ENCODE measurements at regions not wholly inside any gene's neighbourhood (a gene's known extent, or its start where the extent isn't known, plus 50 kb on each side); places are given as distances from the start of the nearest gene placed in this dataset.
"Not testable (repeated sequence)": the region's sequence is repeated elsewhere in the genome, so short reads cannot be mapped to it uniquely, and the experiment has no call there.

DNA sequence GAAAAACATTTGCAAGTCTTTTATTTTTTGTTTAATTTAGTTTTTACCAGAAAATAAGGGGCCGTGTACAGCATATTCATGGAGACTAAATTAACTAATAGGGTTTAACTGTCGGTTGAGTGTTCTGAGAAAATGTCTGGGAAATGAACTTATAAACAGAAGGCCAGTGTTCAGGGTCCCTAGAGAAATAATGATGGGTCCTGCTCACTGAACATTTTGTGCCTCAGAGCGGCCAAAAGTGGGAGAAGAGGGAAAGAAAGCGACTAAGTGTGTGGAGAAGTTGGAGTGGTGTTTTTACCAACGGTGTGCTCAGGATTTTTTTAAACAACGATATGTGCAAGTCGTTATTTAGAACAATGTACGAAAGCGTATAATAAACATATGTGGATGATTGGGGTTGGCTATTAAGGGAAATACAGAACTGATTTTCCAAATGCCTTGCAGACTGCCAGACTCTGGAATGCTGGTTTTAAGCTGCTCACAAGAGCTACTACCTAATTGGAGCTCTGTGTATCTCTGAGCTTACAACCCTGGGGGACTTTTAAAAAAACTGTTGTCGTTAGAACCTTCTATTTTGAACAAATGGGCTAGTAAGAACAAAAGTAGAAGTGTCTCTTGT is 166.7 kb downstream of the SLC38A4 start:
- no peak for DNase-seq (ENCODE audit: low spot score)
- peak overlapping the region; percentile 55 for H3K4me3 Mint-ChIP-seq (ENCODE audit: unreplicated experiment)
- H3K27ac Mint-ChIP-seq (ENCODE audit: unreplicated experiment) = peak overlapping the region; percentile 95

DNA sequence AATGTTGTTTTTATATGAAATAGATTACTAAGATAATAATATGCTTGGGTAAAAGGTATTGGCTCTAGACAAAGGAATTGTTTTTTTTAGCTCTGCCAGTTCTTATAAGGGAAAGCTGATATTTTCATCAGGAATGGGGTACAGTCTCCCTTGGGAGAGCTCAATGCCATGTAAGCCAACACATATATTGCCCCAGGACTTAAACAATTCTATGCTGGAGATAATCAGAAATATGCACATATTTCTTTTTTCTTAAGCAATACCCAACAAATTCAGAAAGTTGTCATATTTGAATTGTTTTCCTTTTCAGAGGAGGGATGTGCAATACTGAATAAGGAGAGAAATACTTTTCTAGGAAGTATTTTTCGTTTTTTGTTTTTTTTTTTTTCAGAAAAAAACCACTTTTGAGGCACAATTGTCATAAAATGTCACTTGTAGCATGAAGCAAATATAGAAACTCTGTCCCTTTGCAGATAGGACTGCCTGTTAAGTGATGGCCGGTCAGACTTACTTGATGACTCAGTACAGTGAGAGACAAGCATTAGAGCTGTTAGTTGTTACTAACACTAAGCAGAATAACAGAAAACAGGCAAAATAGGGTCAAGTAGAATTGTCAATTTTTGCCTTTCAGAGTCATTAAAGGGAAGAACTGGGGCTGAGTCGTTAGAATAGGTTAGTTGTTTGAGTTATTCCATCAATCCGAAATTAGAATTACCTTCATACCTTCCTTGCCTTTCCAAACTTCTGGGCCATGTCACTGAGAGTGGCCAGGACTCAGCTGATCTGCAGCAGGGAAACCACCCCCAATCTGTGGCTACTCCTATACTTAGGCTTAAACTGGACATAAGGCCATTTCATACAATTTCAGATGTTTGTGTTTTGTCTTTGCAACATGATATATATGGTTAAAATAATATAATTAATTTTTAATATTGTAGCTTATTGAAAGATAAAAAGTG is 168.1 kb downstream of the SLC38A4 start:
- H3K36me3 Mint-ChIP-seq (ENCODE audit: low read depth) = peaks cover 5% of the 10 kb centered on the region
- TF ChIP-seq, protein P1, sequence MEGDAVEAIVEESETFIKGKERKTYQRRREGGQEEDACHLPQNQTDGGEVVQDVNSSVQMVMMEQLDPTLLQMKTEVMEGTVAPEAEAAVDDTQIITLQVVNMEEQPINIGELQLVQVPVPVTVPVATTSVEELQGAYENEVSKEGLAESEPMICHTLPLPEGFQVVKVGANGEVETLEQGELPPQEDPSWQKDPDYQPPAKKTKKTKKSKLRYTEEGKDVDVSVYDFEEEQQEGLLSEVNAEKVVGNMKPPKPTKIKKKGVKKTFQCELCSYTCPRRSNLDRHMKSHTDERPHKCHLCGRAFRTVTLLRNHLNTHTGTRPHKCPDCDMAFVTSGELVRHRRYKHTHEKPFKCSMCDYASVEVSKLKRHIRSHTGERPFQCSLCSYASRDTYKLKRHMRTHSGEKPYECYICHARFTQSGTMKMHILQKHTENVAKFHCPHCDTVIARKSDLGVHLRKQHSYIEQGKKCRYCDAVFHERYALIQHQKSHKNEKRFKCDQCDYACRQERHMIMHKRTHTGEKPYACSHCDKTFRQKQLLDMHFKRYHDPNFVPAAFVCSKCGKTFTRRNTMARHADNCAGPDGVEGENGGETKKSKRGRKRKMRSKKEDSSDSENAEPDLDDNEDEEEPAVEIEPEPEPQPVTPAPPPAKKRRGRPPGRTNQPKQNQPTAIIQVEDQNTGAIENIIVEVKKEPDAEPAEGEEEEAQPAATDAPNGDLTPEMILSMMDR (IDR thresholded peaks at IDR 0.05) = no peak
- H3K27ac Mint-ChIP-seq (ENCODE audit: unreplicated experiment) = peak overlapping the region; percentile 95
- no peak for DNase-seq (ENCODE audit: low spot score)
- H3K27me3 Mint-ChIP-seq (ENCODE audit: low read depth) = no peaks in the 10 kb centered on the region
- no peaks in the 10 kb centered on the region for H3K9me3 Mint-ChIP-seq (ENCODE audit: low read depth)
- peaks cover 56% of the 10 kb centered on the region for H3K4me1 Mint-ChIP-seq (ENCODE audit: low read depth)
- H3K4me3 Mint-ChIP-seq (ENCODE audit: unreplicated experiment) = no peak overlapping the region

More for the DNA sequence above, 166.7 kb downstream of the SLC38A4 start:
- peaks cover 70% of the 10 kb centered on the region for H3K4me1 Mint-ChIP-seq (ENCODE audit: low read depth)
- H3K27me3 Mint-ChIP-seq (ENCODE audit: low read depth) = no peaks in the 10 kb centered on the region
- H3K9me3 Mint-ChIP-seq (ENCODE audit: low read depth) = no peaks in the 10 kb centered on the region
- peaks cover 4% of the 10 kb centered on the region for H3K36me3 Mint-ChIP-seq (ENCODE audit: low read depth)
- TF ChIP-seq, protein P1 (IDR thresholded peaks at IDR 0.05) = no peak

DNA sequence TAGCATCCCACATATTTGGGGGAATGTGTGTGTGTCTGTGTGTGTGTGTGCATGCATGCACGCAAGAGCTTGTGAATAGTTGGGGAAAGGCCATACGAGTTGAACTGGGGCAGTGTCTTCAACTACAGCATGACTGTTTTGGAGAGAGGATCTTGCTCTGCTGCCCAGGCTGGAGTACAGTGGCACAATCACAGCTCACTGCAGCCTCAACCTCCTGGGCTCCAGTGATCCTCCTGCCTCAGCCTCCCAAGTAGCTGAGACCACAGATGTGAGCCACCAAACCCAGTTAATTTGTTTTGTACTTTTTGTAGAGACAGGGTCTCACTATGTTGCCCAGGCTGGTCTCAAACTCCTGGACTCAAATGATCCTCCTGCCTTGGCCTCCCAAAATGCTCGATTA is 169.8 kb downstream of the SLC38A4 start:
- H3K27me3 Mint-ChIP-seq (ENCODE audit: low read depth); H3K27ac Mint-ChIP-seq (ENCODE audit: unreplicated experiment); DNase-seq (ENCODE audit: low spot score); H3K9me3 Mint-ChIP-seq (ENCODE audit: low read depth); H3K36me3 Mint-ChIP-seq (ENCODE audit: low read depth); H3K4me3 Mint-ChIP-seq (ENCODE audit: unreplicated experiment): not testable (repeated sequence)
- H3K4me1 Mint-ChIP-seq (ENCODE audit: low read depth) = peaks cover 46% of the 10 kb centered on the region

DNA sequence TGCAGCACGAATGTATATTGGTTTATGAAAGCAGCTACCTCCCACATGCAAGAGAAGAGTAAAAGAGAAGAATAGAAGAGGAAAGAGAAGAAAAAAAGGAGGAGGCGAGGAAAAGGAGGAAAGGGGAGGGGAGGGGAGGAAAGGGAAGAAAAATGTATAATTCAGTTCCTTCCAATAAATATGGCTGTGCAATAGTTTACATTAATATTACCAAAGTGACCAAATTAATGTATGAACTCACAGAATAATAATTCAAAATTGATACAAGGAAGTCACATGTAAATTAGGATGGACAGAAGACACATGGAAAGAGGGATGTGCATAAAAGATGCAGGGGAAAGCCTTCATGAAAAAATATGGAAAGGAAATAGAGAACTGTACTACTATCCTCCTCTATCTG is 172.5 kb downstream of the SLC38A4 start:
- DNase-seq (ENCODE audit: low spot score) = no peak
- H3K4me1 Mint-ChIP-seq (ENCODE audit: low read depth) = peaks cover 19% of the 10 kb centered on the region
- TF ChIP-seq, protein P1 (IDR thresholded peaks at IDR 0.05) = no peak
- H3K9me3 Mint-ChIP-seq (ENCODE audit: low read depth) = no peaks in the 10 kb centered on the region
- no peaks in the 10 kb centered on the region for H3K27me3 Mint-ChIP-seq (ENCODE audit: low read depth)
- H3K27ac Mint-ChIP-seq (ENCODE audit: unreplicated experiment) = no peak overlapping the region
- no peak overlapping the region for H3K4me3 Mint-ChIP-seq (ENCODE audit: unreplicated experiment)
- peaks cover 5% of the 10 kb centered on the region for H3K36me3 Mint-ChIP-seq (ENCODE audit: low read depth)

DNA sequence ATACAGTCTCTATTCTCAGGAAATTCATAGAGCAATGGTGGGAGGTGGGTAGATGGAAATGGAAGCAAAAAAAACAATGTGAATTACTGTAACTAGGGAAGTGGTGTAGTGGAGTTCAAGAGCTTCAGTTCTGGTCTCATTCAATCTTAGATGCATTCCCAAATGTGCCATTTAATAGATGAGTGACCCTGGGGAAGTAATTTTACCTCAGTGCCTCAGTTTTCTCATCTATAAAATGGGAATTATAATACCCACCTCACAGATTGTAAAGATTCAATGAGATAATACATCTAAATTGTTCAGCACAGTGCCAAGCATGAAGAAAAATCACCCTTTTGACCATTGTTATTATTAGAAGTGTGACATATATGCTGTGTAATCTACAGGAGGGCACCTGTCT is 173.1 kb downstream of the SLC38A4 start:
- TF ChIP-seq, protein P1 (IDR thresholded peaks at IDR 0.05) = no peak
- Mint-ChIP-seq H3K27ac (ENCODE audit: unreplicated experiment) (no peak overlapping the region), H3K27me3 (ENCODE audit: low read depth) (no peaks in the 10 kb centered on the region), H3K36me3 (ENCODE audit: low read depth) (peaks cover 5% of the 10 kb centered on the region), H3K4me3 (ENCODE audit: unreplicated experiment) (no peak overlapping the region), H3K9me3 (ENCODE audit: low read depth) (no peaks in the 10 kb centered on the region), H3K4me1 (ENCODE audit: low read depth) (peaks cover 13% of the 10 kb centered on the region)
- no peak for DNase-seq (ENCODE audit: low spot score)

All from chondrocyte (in vitro differentiated cells).